H9 (cell line): ENCODE measurements at regions not wholly inside any gene's neighbourhood (a gene's known extent, or its start where the extent isn't known, plus 50 kb on each side); places are given as distances from the start of the nearest gene placed in this dataset.

Source experiments
- DNase-seq: peaks from one replicate; pipeline ENCODE4 v3.0.0-alpha.2; 2017
- H2AFZ ChIP-seq: one replicate; pipeline ENCODE4 v1.6.1; 2013; ENCODE audit warnings: mild to moderate bottlenecking, low read length, control low read depth, moderate library complexity
- H2AK5ac ChIP-seq: 2 replicates; pipeline ENCODE4 v1.6.1; 2013; ENCODE audit warnings: low read length, control low read depth, mixed read lengths; ENCODE audit not compliant: insufficient read length
- H2BK120ac ChIP-seq: one replicate; pipeline ENCODE4 v1.6.1; 2013; ENCODE audit warnings: low read depth, mild to moderate bottlenecking, low read length, control low read depth, inconsistent platforms; ENCODE audit not compliant: poor library complexity, severe bottlenecking
- H2BK12ac ChIP-seq: 2 replicates; pipeline ENCODE4 v1.6.1; 2013; ENCODE audit warnings: low read length, control low read depth, mixed read lengths, low read depth; ENCODE audit not compliant: insufficient read length
- H2BK15ac ChIP-seq: 2 replicates; pipeline ENCODE4 v1.6.1; 2013; ENCODE audit warnings: low read depth, low read length, control low read depth
- H2BK20ac ChIP-seq: one replicate; pipeline ENCODE4 v1.6.1; 2013; ENCODE audit warnings: low read depth, mild to moderate bottlenecking, low read length, control low read depth, inconsistent platforms; ENCODE audit not compliant: poor library complexity, severe bottlenecking
- H2BK5ac ChIP-seq: 2 replicates; pipeline ENCODE4 v1.6.1; 2013; ENCODE audit warnings: low read length, control low read depth, mixed read lengths; ENCODE audit not compliant: insufficient read length
- H3K14ac ChIP-seq: 2 replicates; pipeline ENCODE4 v1.6.1; 2013; ENCODE audit warnings: low read length, control low read depth; ENCODE audit not compliant: insufficient read depth
- H3K18ac ChIP-seq: 2 replicates; pipeline ENCODE4 v1.6.1; 2013; ENCODE audit warnings: low read depth, mild to moderate bottlenecking, mixed read lengths, low read length, control low read depth; ENCODE audit not compliant: insufficient read length
- H3K23ac ChIP-seq: 2 replicates; pipeline ENCODE4 v1.6.1; 2013; ENCODE audit warnings: low read length, control low read depth, mixed read lengths, low read depth; ENCODE audit not compliant: insufficient read length
- H3K23me2 ChIP-seq: 2 replicates; pipeline ENCODE4 v1.6.1; 2013; ENCODE audit warnings: low read depth, mild to moderate bottlenecking, mixed read lengths, low read length, control low read depth; ENCODE audit not compliant: insufficient read length, poor library complexity, severe bottlenecking
- H3K27ac ChIP-seq: 2 replicates; pipeline ENCODE4 v1.5.1; 2013; ENCODE audit warnings: low read length, control low read depth, mixed read lengths, low read depth; ENCODE audit not compliant: insufficient read length
- H3K27me3 ChIP-seq: 2 replicates; pipeline ENCODE4 v1.6.1; 2013; ENCODE audit warnings: low read length, control low read depth, inconsistent platforms; ENCODE audit not compliant: insufficient read depth
- H3K4ac ChIP-seq: 2 replicates; pipeline ENCODE4 v1.6.1; 2013; ENCODE audit warnings: low read depth, mild to moderate bottlenecking, control low read depth, inconsistent platforms, low read length, moderate library complexity
- H3K4me1 ChIP-seq: 2 replicates; pipeline ENCODE4 v1.6.1; 2013; ENCODE audit warnings: low read length, control low read depth, inconsistent platforms; ENCODE audit not compliant: insufficient read depth
- H3K4me2 ChIP-seq: 2 replicates; pipeline ENCODE4 v1.6.1; 2013; ENCODE audit warnings: low read length, control low read depth, mixed read lengths; ENCODE audit not compliant: insufficient read length, insufficient read depth
- H3K56ac ChIP-seq: 2 replicates; pipeline ENCODE4 v1.6.1; 2013; ENCODE audit warnings: low read depth, mild to moderate bottlenecking, mixed read lengths, low read length, control low read depth; ENCODE audit not compliant: insufficient read length
- H3K79me1 ChIP-seq: 2 replicates; pipeline ENCODE4 v1.6.1; 2013; ENCODE audit warnings: low read depth, mild to moderate bottlenecking, moderate library complexity, low read length, control low read depth, inconsistent platforms; ENCODE audit not compliant: insufficient read depth, poor library complexity, severe bottlenecking
- H3K79me2 ChIP-seq: 2 replicates; pipeline ENCODE4 v1.6.1; 2013; ENCODE audit warnings: low read length, control low read depth, inconsistent platforms; ENCODE audit not compliant: insufficient read depth
- H3K9ac ChIP-seq: 2 replicates; pipeline ENCODE4 v1.6.1; 2013; ENCODE audit warnings: low read length, control low read depth, mixed read lengths; ENCODE audit not compliant: insufficient read length; ENCODE audit errors: extremely low read depth
- H3K9me3 ChIP-seq: one replicate; pipeline ENCODE4 v1.6.1; 2013; ENCODE audit warnings: low read depth, low read length, inconsistent platforms; ENCODE audit not compliant: control insufficient read depth
- H3T11ph ChIP-seq: one replicate; pipeline ENCODE4 v1.6.1; 2013; ENCODE audit warnings: mild to moderate bottlenecking, low read length, control low read depth, inconsistent platforms
- H4K20me1 ChIP-seq: one replicate; pipeline ENCODE4 v1.6.1; 2013; ENCODE audit not compliant: control insufficient read depth, insufficient read length, insufficient read depth
- H4K5ac ChIP-seq: 2 replicates; pipeline ENCODE4 v1.6.1; 2013; ENCODE audit warnings: low read depth, mild to moderate bottlenecking, mixed read lengths, low read length, control low read depth; ENCODE audit not compliant: insufficient read length
- H4K8ac ChIP-seq: replicated peaks from 2 replicates; pipeline ENCODE4 v1.6.1; 2013; ENCODE audit warnings: low read length, control low read depth, mixed read lengths, low read depth; ENCODE audit not compliant: insufficient read length
- H4K91ac ChIP-seq: 2 replicates; pipeline ENCODE4 v1.6.1; 2013; ENCODE audit warnings: low read depth, mild to moderate bottlenecking, moderate library complexity, mixed read lengths, low read length, control low read depth; ENCODE audit not compliant: insufficient read length
- H3K27ac Mint-ChIP-seq, 3 experiments: 2 replicates in 2 of 3; 3 replicates in 1 of 3; pipeline ENCODE4 v1.8.0; 2020 to 2021; ENCODE audit warnings: mixed read lengths in 3 of 3, mild to moderate bottlenecking in 1 of 3, moderate library complexity in 1 of 3
- H3K27me3 Mint-ChIP-seq: 2 replicates; pipeline ENCODE4 v1.8.0; 2021; ENCODE audit warnings: low read depth, mild to moderate bottlenecking, moderate library complexity, mixed read lengths
- H3K36me3 Mint-ChIP-seq, 3 experiments: 2 replicates in 2 of 3; 3 replicates in 1 of 3; pipeline ENCODE4 v1.8.0; 2020 to 2021; ENCODE audit warnings: low read depth in 3 of 3, mixed read lengths in 3 of 3; ENCODE audit not compliant: insufficient read depth in 1 of 3
- H3K4me1 Mint-ChIP-seq, 2 experiments: 2 replicates each; pipeline ENCODE4 v1.8.0; 2020; ENCODE audit warnings: mixed read lengths in 2 of 2
- H3K4me3 Mint-ChIP-seq, 2 experiments: 2 replicates in 1 of 2; 3 replicates in 1 of 2; pipeline ENCODE4 v1.8.0; 2020 to 2021; ENCODE audit warnings: mild to moderate bottlenecking in 2 of 2, mixed read lengths in 2 of 2, moderate library complexity in 1 of 2
- H3K9me3 Mint-ChIP-seq, 2 experiments: 2 replicates in 1 of 2; 3 replicates in 1 of 2; pipeline ENCODE4 v1.8.0; 2020; ENCODE audit warnings: mild to moderate bottlenecking in 2 of 2, mixed read lengths in 2 of 2, moderate library complexity in 1 of 2
- CTCF ChIP-seq: fragments of 200-600 bp; sonication (generic); conservative IDR thresholded peaks from 3 replicates; pipeline ENCODE4 v1.8.0; 2021; ENCODE audit warnings: antibody characterized with exemption, mild to moderate bottlenecking
- WGBS: extraction: QIAGEN DNeasy Blood & Tissue Kit; methylation state at CpG from one replicate; pipeline ENCODE4 v1.1.7; 2013; ENCODE audit warnings: missing lambda C conversion rate, low lambda C conversion rate, mixed read lengths; ENCODE audit not compliant: insufficient read length; ENCODE audit errors: extremely low coverage; 5-methylcytosine and 5-hydroxymethylcytosine counted together

DNA sequence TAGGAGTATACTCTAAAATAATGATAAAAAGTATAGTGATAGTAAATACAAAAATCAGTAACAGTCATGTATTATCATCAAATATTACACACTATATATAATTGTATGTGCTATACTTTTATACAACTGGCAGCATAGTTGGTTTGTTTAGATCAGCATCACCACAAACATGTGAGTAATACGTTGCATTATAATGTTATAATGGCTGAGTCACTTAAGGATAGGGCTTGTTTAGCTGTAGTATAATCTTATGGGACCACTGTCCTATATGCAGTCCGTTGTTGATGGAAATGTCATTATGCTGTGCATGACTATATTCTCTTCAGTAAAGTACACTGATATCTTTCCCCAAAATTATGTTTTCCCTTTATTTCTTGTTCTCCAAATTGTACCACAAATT lies 92.8 kb downstream of the LYPLAL1 start:
- H4K5ac ChIP-seq: no peak overlapping the region
- TF ChIP-seq CTCF: no peak
- no CpG with 5 or more reads among the region's 2 CpGs for WGBS
- H3K18ac ChIP-seq: no peak overlapping the region
- no peak overlapping the region for H3K9ac ChIP-seq
- no peak for DNase-seq
- no peaks in the 10 kb centered on the region for H3K79me1 ChIP-seq
- no peak overlapping the region for H2AK5ac ChIP-seq
- H2BK120ac ChIP-seq: no peak overlapping the region
- no peak overlapping the region for H3K14ac ChIP-seq
- peaks cover 20 to 26% of the 10 kb centered on the region in 2 experiments for H3K4me1 Mint-ChIP-seq
- H3K27me3 Mint-ChIP-seq: peaks cover 1% of the 10 kb centered on the region; the same call in 1 of the 2 replicates
- H4K8ac ChIP-seq: no peak overlapping the region
- H3T11ph ChIP-seq: no peak overlapping the region
- H2BK12ac ChIP-seq: no peak overlapping the region
- H3K27ac ChIP-seq: no peak overlapping the region
- no peak overlapping the region for H3K4me3 Mint-ChIP-seq
- no peak overlapping the region for H3K4me2 ChIP-seq
- no peak overlapping the region for H2BK5ac ChIP-seq
- H2AFZ ChIP-seq: no peak overlapping the region
- no peak overlapping the region for H2BK15ac ChIP-seq
- no peak overlapping the region for H4K91ac ChIP-seq
- H3K4me1 ChIP-seq: no peaks in the 10 kb centered on the region; the same call in 1 of the 2 replicates
- no peak overlapping the region for H3K4ac ChIP-seq
- no peaks in the 10 kb centered on the region for H4K20me1 ChIP-seq
- no peak overlapping the region for H3K27ac Mint-ChIP-seq
- no peak overlapping the region for H2BK20ac ChIP-seq
- peaks cover 0 to 5% (median 0%) of the 10 kb centered on the region in 3 experiments; a peak in 1 of 7 replicates for H3K36me3 Mint-ChIP-seq
- no peaks in the 10 kb centered on the region for H3K79me2 ChIP-seq
- H3K9me3 Mint-ChIP-seq: peaks cover 0 to 2% of the 10 kb centered on the region in 2 experiments; a peak in 2 of 5 replicates
- H3K27me3 ChIP-seq: no peaks in the 10 kb centered on the region
- no peaks in the 10 kb centered on the region for H3K23me2 ChIP-seq
- H3K23ac ChIP-seq: no peak overlapping the region
- H3K9me3 ChIP-seq: no peaks in the 10 kb centered on the region
- no peak overlapping the region for H3K56ac ChIP-seq
